Breast epithelium (tissue), 4 donors: ENCODE measurements at regions not wholly inside any gene's neighbourhood (a gene's known extent, or its start where the extent isn't known, plus 50 kb on each side); places are given as distances from the start of the nearest gene placed in this dataset.

Source experiments
- DNase-seq, 2 donors: peaks; one replicate each; pipeline ENCODE4 v3.0.0-alpha.2; 2019; ENCODE audit warnings: low spot score in 2 of 2
- H3K27ac ChIP-seq, 2 donors: fragments of 200-600 bp; sonication (generic) in 1 of 2; one replicate each; pipeline ENCODE4 v1.5.1; 2016 to 2019; ENCODE audit warnings: mild to moderate bottlenecking in 1 of 2
- H3K27me3 ChIP-seq, 2 donors: fragments of 200-600 bp; sonication (generic) in 1 of 2; one replicate each; pipeline versions ENCODE4 v1.5.1 to v1.6.0; 2017 to 2019; ENCODE audit warnings: control low read depth in 1 of 2, mild to moderate bottlenecking in 1 of 2
- H3K36me3 ChIP-seq: fragments of 200-600 bp; one replicate; pipeline ENCODE4 v1.5.1; 2019
- H3K4me1 ChIP-seq, 2 donors: fragments of 200-600 bp; sonication (generic); one replicate each; pipeline ENCODE4 v1.5.1; 2016 to 2019; ENCODE audit warnings: control low read depth in 1 of 2
- H3K4me3 ChIP-seq, 3 donors: fragments of 200-600 bp; sonication (generic); 1 replicate in 2 of 3; 2 replicates in 1 of 3; pipeline ENCODE4 v1.5.1; 2016 to 2019; ENCODE audit warnings: mild to moderate bottlenecking in 3 of 3, moderate library complexity in 2 of 3
- H3K9me3 ChIP-seq, 2 donors: fragments of 200-600 bp; sonication (generic) in 1 of 2; one replicate each; pipeline ENCODE4 v1.5.1; 2016 to 2019; ENCODE audit warnings: control low read depth in 1 of 2
- CTCF ChIP-seq, 3 donors: fragments of 450-650 bp; IDR thresholded peaks; one replicate each; pipeline ENCODE4 v1.5.1; 2016 to 2017; ENCODE audit warnings: antibody characterized with exemption in 3 of 3, mild to moderate bottlenecking in 3 of 3, moderate library complexity in 3 of 3
- POLR2A ChIP-seq: fragments of 450-650 bp; IDR thresholded peaks from one replicate; pipeline ENCODE4 v1.6.1; 2016; ENCODE audit warnings: antibody characterized with exemption, mild to moderate bottlenecking, moderate library complexity
- POLR2AphosphoS5 ChIP-seq, 3 donors: sonication (generic); formaldehyde crosslinking; IDR thresholded peaks; one replicate each; pipeline ENCODE4 v1.6.1; 2017; ENCODE audit warnings: antibody characterized with exemption in 3 of 3
- intact Hi-C: fragments of 100-400 bp; cut with DNase I; formaldehyde crosslinking; loops from one replicate; pipeline ENCODE4 v1.15.1; 2023; ENCODE audit warnings: low total_unique reads

- DNase-seq, result no peak
- H3K27ac ChIP-seq, result no peak overlapping the region
- intact Hi-C loops, result no loop called here
- no peak overlapping the region for H3K4me3 ChIP-seq
- H3K4me1 ChIP-seq, result no peaks in the 10 kb centered on the region
- no peaks in the 10 kb centered on the region for H3K9me3 ChIP-seq
- no peaks in the 10 kb centered on the region for H3K36me3 ChIP-seq
- H3K27me3 ChIP-seq, result no peaks in the 10 kb centered on the region
- TF ChIP-seq POLR2AphosphoS5 (IDR thresholded peaks at IDR 0.05) (no peak), POLR2A (no peak), CTCF (IDR thresholded peaks at IDR 0.05) (no peak)
Observed at GRCh38 chr3:94512876-94513275, 450.0 kb downstream of the NSUN3 start.

GRCh38 chr3:94513600-94513999 lies 450.7 kb downstream of the NSUN3 start:
- H3K9me3 ChIP-seq, result no peaks in the 10 kb centered on the region
- no peak overlapping the region for H3K4me3 ChIP-seq
- H3K4me1 ChIP-seq, result no peaks in the 10 kb centered on the region
- no peak overlapping the region for H3K27ac ChIP-seq
- intact Hi-C loops, result no loop called here
- DNase-seq, result no peak
- TF ChIP-seq POLR2A, result no peak
- TF ChIP-seq POLR2AphosphoS5 (IDR thresholded peaks at IDR 0.05), result no peak
- TF ChIP-seq CTCF (IDR thresholded peaks at IDR 0.05), result no peak
- no peaks in the 10 kb centered on the region for H3K27me3 ChIP-seq
- no peaks in the 10 kb centered on the region for H3K36me3 ChIP-seq

GRCh38 chr3:94515983-94516382 lies 453.1 kb downstream of the NSUN3 start:
- H3K4me1 ChIP-seq, result no peaks in the 10 kb centered on the region
- TF ChIP-seq POLR2A, result no peak
- TF ChIP-seq POLR2AphosphoS5 (IDR thresholded peaks at IDR 0.05), result no peak
- TF ChIP-seq CTCF (IDR thresholded peaks at IDR 0.05), result no peak
- no peaks in the 10 kb centered on the region for H3K36me3 ChIP-seq
- H3K9me3 ChIP-seq, result no peaks in the 10 kb centered on the region
- no peak overlapping the region for H3K27ac ChIP-seq
- intact Hi-C loops, result no loop called here
- H3K27me3 ChIP-seq, result no peaks in the 10 kb centered on the region
- H3K4me3 ChIP-seq, result no peak overlapping the region
- DNase-seq, result no peak

- DNase-seq, result no peak
- no peaks in the 10 kb centered on the region for H3K27me3 ChIP-seq
- no peaks in the 10 kb centered on the region for H3K9me3 ChIP-seq
- TF ChIP-seq POLR2AphosphoS5 (IDR thresholded peaks at IDR 0.05) (no peak), CTCF (IDR thresholded peaks at IDR 0.05) (no peak), POLR2A (no peak)
- H3K4me3 ChIP-seq, result no peak overlapping the region
- H3K27ac ChIP-seq, result no peak overlapping the region
- H3K4me1 ChIP-seq, result no peaks in the 10 kb centered on the region
- H3K36me3 ChIP-seq, result no peaks in the 10 kb centered on the region
- intact Hi-C loops, result no loop called here
Observed at GRCh38 chr3:94520364-94520763, 457.5 kb downstream of the NSUN3 start.

- intact Hi-C loops, result no loop called here
- no peak for DNase-seq
- Histone ChIP-seq H3K36me3 (no peaks in the 10 kb centered on the region), H3K4me1 (no peaks in the 10 kb centered on the region), H3K27me3 (no peaks in the 10 kb centered on the region), H3K4me3 (no peak overlapping the region), H3K27ac (no peak overlapping the region), H3K9me3 (no peaks in the 10 kb centered on the region)
- TF ChIP-seq CTCF (IDR thresholded peaks at IDR 0.05) (no peak), POLR2AphosphoS5 (IDR thresholded peaks at IDR 0.05) (no peak), POLR2A (no peak)
Observed at GRCh38 chr3:94522488-94522887, 459.6 kb downstream of the NSUN3 start.
